Testis (tissue), 2 donors: ENCODE measurements at regions not wholly inside any gene's neighbourhood (a gene's known extent, or its start where the extent isn't known, plus 50 kb on each side); places are given as distances from the start of the nearest gene placed in this dataset.

Experiments used
- DNase-seq: peaks from one replicate; pipeline ENCODE4 v3.0.0-alpha.2; 2019
- H3K27ac ChIP-seq, 2 donors: fragments of 200-600 bp; sonication (generic); one replicate each; pipeline ENCODE4 v1.5.1; 2019
- H3K27me3 ChIP-seq: fragments of 200-600 bp; sonication (generic); one replicate; pipeline ENCODE4 v1.5.1; 2019
- H3K36me3 ChIP-seq: fragments of 200-600 bp; sonication (generic); one replicate; pipeline ENCODE4 v1.5.1; 2017; ENCODE audit warnings: low read depth; ENCODE audit errors: missing control alignments
- H3K4me1 ChIP-seq: fragments of 200-600 bp; sonication (generic); one replicate; pipeline ENCODE4 v1.5.1; 2019
- H3K4me3 ChIP-seq, 2 donors: fragments of 200-600 bp; sonication (generic); one replicate each; pipeline ENCODE4 v1.5.1; 2017 to 2019
- H3K9me3 ChIP-seq: fragments of 200-600 bp; sonication (generic); one replicate; pipeline ENCODE4 v1.5.1; 2017
- CTCF ChIP-seq, 3 experiments: fragments of 450-650 bp in 2 of 3; fragments of 200-600 bp in 1 of 3; sonication (generic) in 1 of 3; IDR thresholded peaks; one replicate each; pipeline ENCODE4 v1.5.1; 2016 to 2019; ENCODE audit warnings: antibody characterized with exemption in 3 of 3, mild to moderate bottlenecking in 2 of 3, moderate library complexity in 1 of 3
- POLR2A ChIP-seq: fragments of 450-650 bp; IDR thresholded peaks from one replicate; pipeline ENCODE4 v1.6.1; 2017; ENCODE audit warnings: antibody characterized with exemption, mild to moderate bottlenecking, moderate library complexity
- WGBS, 2 donors: methylation state at CpG; one replicate each; pipeline ENCODE4 v1.1.5; 2018; 5-methylcytosine and 5-hydroxymethylcytosine counted together
- intact Hi-C: fragments of 100-400 bp; cut with DNase I; formaldehyde crosslinking; loops from one replicate; pipeline ENCODE4 v1.15.1; 2023; ENCODE audit warnings: low total_unique reads

GRCh38 chr1:218494449-218494852 is 149.3 kb downstream of the TGFB2 start:
- intact Hi-C loops, result no loop called here
- Histone ChIP-seq H3K9me3 (no peaks in the 10 kb centered on the region), H3K4me1 (no peaks in the 10 kb centered on the region), H3K27ac (no peak overlapping the region), H3K4me3 (no peak overlapping the region), H3K27me3 (no peaks in the 10 kb centered on the region), H3K36me3 (no peaks in the 10 kb centered on the region)
- WGBS, 2 donors, result 83 to 88% methylated on average over 2 of the region's 2 CpGs
- no peak for DNase-seq
- TF ChIP-seq CTCF (IDR thresholded peaks at IDR 0.05) (no peak), POLR2A (no peak)

- H3K36me3 ChIP-seq, result no peaks in the 10 kb centered on the region
- TF ChIP-seq POLR2A, result no peak
- TF ChIP-seq CTCF (IDR thresholded peaks at IDR 0.05), result no peak
- no peaks in the 10 kb centered on the region for H3K27me3 ChIP-seq
- no peak overlapping the region for H3K4me3 ChIP-seq
- intact Hi-C loops, result no loop called here
- no peak overlapping the region for H3K27ac ChIP-seq
- peaks cover 3% of the 10 kb centered on the region for H3K4me1 ChIP-seq
- no peak for DNase-seq
- H3K9me3 ChIP-seq, result no peaks in the 10 kb centered on the region
- 78 to 83% methylated on average over 3 of the region's 3 CpGs for WGBS, 2 donors
Observed at GRCh38 chr1:218495931-218496330, 150.8 kb downstream of the TGFB2 start.

GRCh38 chr1:218496561-218496960 is 151.4 kb downstream of the TGFB2 start:
- Histone ChIP-seq H3K27ac (no peak overlapping the region), H3K36me3 (no peaks in the 10 kb centered on the region), H3K9me3 (no peaks in the 10 kb centered on the region), H3K4me3 (no peak overlapping the region), H3K27me3 (no peaks in the 10 kb centered on the region), H3K4me1 (peaks cover 3% of the 10 kb centered on the region)
- no peak for DNase-seq
- intact Hi-C loops, result no loop called here
- no peak for TF ChIP-seq CTCF (IDR thresholded peaks at IDR 0.05)
- WGBS, 2 donors, result 82 to 92% methylated on average over 2 of the region's 2 CpGs

GRCh38 chr1:218498056-218498938 is 153.2 kb downstream of the TGFB2 start:
- Histone ChIP-seq H3K9me3 (no peaks in the 10 kb centered on the region), H3K27me3 (no peaks in the 10 kb centered on the region), H3K4me1 (peaks cover 3% of the 10 kb centered on the region), H3K36me3 (no peaks in the 10 kb centered on the region), H3K27ac (peak overlapping the region in 1 of 2 donors; percentile 53), H3K4me3 (no peak overlapping the region)
- no peak for TF ChIP-seq POLR2A
- TF ChIP-seq CTCF (IDR thresholded peaks at IDR 0.05), result no peak
- WGBS, 2 donors, result 65 to 70% methylated on average over 8 of the region's 8 CpGs
- DNase-seq, result no peak
- intact Hi-C loops, result no loop called here
